ENCODE measurements at regions not wholly inside any gene's neighbourhood (a gene's known extent, or its start where the extent isn't known, plus 50 kb on each side); places are given as distances from the start of the nearest gene placed in this dataset.

DNA sequence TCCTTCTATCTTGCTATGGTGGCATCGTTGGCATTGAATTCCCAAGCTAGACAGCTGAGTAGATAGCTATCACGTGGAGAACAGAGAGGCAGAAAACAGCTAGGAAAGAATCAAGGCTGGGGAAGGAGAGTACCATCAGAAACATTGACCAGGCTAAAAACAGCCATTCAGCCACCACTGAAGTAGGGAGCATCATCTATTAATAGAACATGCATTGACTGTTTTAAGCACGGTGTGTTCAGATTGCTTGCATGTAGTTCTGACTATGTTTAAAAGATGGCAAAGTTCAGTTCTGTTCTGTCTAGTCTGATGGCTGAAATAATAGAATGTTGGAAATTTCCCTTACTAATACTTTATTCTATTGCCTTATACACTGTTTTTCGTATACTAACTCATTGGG is 413.0 kb downstream of the GABRB3 start:
- TF ChIP-seq CTCF (conservative IDR thresholded peaks at IDR 0.05) (no peak), EZH2 (IDR thresholded peaks at IDR 0.05; ENCODE audit: low read depth) (no peak)

Data from PC-9 (cell line).